HG03378 (cell line): ENCODE measurements at regions not wholly inside any gene's neighbourhood (a gene's known extent, or its start where the extent isn't known, plus 50 kb on each side); places are given as distances from the start of the nearest gene placed in this dataset.

Experiments
- ATAC-seq: cut with Tn5 transposase; IDR thresholded peaks from one replicate; pipeline ENCODE4 v1.9.1; 2021; ENCODE audit warnings: mild to moderate bottlenecking, moderate library complexity; ENCODE audit not compliant: unreplicated experiment

DNA sequence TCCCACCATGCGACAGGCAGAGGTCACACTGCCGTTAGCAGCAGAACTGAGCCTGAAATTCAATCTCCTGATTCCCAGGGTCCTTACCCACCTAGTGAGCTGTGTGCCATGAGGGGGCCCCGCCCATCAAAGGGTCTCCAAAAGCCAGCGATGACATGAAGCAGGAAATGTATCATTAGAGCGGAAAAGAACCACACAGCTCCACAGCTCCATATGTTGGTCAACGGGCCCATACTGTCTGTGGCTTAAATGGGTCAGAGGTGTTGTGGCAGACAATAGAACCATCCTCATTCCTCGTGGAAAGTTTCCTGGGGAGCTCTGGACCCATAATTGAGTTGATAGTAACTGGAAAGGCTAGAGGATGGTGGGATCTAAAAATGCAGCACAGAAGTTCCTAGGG lies 68.1 kb upstream of the PODXL start:
- no peak for ATAC-seq

DNA sequence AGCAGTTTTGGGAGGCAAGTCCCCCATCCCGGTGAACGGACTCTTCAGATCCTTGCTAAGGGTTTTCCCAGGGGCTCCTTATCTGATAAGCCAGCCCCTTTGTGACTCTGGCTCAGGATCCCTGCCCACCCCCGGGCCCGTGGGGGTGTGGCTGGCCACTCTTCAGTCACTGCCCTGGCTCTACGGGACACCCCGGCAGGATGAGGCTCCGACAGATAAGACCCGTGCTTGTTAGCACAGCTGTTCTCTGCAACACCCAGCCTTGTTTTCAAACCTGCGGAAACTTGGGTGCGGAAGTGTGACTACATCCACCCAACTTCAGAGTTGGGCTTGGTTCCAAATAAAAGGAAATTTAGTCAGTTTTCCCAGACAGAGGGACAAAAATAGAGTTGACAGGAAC lies 66.7 kb upstream of the PODXL start:
- ATAC-seq: no peak

DNA sequence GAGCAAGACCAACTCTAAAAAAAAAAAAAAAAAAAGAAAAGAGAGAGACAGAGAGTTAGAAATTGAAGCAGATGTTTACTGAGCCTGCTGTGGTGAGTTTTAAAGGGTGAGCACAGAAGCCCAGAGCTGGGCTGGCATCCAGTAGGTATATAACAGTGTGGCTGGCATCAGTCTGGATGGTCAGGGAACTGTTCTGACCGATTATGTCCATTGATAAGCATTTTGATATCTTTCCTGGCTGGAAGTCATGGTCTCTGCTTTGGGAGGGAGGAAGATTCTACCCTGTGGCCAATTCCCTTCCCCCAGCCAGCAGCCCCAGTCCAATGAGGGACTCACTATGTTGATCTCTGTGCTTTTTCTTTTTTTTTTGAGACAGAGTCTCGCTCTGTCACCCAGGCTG lies 65.2 kb upstream of the PODXL start:
- no peak for ATAC-seq

DNA sequence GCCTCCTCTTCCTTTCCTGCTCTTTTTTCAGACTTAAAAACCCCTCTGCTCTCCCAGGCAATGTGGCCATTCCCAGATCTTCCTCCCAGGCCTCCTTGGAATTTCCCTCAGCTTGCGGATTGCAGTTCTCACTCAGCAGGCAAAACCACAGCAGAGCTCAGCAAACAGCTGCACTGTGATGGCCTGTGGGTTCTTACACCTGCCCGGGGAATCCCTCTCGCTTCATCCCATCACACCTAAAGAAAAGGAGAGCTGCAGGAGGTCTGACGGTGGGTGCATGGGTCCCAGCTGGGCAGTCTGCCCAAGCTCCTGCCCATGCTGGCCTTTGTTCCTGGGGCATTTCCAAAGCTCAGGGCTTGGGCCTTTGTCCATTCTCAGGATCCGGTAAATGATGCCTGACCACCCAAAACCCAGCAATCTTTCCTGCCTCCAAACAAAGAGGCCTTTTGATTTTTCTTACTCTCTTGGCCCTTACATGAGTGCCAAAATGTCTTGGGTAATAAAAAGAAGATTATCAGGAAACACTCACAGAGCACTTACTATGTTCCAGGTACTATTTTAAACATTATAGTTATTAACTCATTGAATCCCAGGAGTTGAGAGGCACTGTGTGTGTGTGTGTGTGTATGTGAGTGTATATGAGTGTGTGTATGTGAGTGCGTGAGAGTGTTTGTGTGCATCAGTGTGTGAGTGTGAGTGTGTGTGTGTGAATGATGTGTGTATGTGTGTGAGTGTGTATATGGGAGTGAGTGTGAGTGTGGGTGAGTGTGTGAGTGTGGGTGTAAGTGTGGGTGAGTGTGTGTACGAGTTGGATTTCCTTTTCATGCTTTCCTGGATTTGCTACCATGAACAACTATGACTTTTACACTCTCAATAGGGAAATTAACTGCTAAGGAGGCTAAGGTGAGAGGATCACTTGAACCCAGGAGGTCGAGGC lies 64.5 kb upstream of the PODXL start:
- ATAC-seq: no peak

DNA sequence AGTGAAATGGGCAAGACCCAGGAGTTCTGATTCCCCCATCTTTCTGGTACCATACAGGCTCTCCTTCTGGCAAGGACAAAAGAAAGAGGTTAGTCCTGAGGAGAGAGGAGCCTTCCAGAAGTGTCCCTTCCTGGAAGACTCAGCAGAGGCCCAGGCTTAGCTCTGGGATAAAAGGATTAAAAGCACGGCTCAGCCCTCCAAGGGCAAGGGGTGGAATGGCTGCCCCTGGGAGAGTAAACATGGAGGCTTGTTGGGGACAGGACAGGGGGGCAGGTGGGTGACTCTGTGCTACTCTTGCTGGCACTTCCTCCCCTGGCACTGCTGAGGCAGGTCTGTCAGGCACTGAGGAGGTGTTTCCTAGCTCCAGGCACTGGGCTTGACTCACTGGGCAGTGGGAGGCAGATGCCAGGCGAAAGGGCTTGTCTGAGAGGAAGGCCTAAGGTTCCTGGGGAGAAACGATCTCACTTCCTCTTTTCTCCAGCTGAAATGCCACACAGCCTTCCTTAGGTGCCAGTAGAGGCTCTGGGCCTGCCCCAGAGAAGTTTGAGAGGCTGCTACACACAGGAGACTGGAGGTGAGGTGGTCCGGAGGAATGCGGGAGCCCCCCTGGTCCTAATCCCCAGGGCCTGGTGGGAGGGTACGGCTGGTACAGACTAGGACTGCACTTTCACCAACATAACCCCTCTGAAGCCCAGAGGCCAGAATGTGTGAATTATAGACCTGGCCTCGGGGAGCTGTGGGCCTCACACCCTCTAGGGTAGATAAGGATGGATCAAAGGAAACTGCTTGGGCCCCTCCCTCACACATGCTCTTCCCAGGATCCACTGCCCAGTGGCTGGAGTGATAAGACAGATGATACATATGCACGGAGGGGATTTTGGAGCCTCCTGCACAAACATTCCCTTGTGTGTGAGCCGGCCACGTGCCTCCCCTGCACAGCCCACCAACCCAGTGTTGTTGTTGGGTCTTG lies 63.2 kb upstream of the PODXL start:
- no peak for ATAC-seq

DNA sequence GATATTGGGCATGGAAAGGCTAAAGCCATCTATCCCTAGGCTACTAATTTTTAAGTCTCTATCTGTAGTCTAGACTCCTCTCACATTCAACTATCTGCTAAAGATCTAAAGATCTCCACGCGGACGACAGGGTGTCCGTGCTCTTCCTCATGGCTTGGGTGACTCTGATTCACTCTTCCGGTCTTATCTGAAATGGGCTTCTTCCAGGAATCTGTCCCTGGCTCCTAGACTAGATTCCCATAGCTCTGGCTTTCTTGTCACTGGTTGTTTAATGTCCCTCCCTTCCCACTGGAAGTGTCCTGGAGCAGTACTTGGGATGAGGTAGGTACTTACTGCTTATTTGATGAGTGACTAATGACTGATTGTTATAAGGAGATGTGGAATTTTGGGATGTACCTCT lies 62.0 kb upstream of the PODXL start:
- ATAC-seq: no peak

DNA sequence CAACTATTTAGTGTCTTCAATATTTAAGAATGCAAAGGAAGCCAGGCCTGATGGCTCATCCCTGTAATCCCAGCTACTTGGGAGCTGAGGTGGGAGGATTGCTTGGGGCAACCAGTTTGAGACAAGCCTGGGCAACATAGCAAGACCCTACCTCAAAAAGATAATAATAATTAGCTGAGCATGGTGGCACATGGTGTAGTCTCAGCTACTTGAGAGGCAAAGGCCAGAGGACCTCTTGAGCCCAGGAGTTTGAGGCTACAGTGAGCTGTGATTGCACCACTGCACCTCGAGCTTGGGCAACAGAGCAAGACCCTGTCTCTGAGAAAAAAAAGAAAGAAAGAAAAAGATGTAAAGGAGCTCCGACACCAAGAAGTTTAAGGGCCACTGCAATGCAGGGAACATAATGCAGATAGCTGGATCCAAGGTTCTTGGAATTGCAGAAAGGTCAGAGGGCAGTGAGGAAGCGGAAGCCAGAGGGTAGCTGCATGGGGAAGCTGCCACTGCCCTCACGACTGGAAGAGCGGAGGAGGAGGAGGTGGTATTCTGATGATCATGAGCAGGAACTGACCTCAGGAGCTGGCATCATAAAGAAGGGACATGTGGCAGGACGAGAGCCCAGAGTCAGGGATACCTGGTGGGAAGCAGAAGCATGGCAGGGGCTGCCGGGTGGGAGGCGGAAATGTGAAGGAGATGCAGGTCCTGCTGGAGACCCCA lies 60.2 kb upstream of the PODXL start:
- ATAC-seq: no peak

DNA sequence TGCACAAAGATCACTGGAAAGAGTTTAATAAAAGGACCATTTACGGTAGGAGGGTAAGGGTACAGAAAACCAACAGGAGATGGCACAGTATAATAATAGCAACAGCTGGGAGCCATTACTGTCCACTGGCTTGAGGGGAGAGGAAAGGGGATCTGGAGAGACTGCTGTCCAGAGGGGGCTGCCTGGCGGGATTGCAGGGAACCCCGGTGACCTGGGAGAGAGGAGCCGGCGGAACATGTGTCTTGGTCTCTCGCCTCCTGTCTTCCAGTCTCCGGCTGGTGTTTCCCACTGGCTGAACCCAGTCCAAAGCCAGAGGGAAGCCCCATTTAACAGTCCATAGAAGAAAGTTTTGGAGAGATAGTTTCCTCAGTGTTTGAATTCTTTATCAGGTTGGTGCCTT lies 57.5 kb upstream of the PODXL start:
- no peak for ATAC-seq

DNA sequence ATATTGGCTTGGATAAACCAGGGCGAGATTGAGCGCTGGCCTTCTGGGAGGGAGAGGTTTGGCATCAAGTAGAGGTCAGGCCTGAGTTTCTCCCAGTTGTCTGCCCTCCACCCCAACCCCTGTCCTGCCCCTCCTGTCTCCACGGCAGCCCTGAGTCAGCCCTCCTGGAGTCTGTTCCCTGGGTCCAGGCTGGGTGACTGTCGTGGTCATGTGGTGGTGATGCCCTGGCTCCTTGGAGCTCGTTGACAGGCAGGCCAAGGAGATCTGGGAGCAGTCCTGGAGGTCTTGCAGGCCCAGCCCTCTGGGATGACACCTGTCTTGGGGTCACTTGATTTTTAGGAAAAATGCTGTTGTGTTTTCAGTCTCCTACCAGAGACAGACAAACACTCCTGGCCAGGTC lies 53.6 kb upstream of the PODXL start:
- ATAC-seq: no peak

DNA sequence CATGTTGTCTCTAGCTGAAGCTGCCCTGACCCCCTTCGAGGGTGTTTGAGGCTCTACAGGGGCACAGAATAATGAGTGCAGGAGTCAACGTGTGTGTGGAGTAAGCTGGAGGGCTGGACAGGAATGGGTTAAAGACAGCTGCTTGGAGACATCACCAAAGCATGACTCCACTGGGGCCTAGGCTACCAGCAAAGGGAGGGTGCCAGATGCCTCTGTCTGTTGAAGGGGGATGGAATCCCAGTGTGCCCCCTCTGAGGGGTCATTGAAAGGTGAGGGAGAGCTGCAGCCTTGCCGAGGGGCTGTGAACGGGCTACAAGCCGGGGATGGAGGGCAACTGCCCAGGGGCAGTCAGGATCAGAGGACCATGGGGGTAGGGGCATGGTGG lies 51.7 kb upstream of the PODXL start:
- no peak for ATAC-seq

DNA sequence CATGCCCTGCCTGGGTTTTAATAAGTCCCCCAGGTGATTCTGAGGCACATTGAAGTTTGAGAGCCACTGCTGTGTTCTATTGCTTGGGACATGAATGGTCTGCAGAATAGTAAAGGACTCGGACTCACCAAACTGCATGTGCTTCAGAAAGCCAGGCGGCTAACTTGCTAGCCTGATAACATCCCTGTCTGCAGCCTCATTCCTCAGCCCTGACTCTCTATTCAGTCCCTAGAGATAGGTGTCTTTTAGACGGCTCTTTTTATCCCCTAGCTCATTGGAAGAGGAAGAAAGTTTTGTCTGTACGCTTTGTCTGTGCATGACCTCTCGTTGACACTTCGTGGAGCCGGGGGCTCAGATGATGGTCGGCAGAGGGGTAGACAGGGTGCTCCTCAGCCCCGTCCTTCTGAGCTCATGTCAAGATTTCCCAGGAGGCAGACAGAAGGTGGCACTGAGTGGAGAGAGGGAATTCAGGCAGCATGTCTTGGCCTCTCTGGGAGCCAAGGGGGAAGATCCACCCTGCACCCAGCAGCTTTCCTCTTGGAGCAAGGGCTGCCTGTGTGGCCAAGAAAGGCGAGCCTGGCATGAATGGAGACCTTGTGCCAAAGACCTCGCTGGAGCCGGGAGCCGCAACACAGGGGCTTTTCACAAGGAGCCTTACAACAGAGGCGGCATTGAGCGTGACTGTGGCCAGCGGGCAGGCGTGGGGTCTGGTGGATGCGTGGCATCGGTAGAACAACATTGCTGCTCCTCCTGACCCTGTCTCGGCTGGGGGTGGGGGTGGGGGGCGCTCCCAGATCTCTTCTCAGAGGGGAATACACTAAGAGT lies 51.1 kb upstream of the PODXL start:
- no peak for ATAC-seq

DNA sequence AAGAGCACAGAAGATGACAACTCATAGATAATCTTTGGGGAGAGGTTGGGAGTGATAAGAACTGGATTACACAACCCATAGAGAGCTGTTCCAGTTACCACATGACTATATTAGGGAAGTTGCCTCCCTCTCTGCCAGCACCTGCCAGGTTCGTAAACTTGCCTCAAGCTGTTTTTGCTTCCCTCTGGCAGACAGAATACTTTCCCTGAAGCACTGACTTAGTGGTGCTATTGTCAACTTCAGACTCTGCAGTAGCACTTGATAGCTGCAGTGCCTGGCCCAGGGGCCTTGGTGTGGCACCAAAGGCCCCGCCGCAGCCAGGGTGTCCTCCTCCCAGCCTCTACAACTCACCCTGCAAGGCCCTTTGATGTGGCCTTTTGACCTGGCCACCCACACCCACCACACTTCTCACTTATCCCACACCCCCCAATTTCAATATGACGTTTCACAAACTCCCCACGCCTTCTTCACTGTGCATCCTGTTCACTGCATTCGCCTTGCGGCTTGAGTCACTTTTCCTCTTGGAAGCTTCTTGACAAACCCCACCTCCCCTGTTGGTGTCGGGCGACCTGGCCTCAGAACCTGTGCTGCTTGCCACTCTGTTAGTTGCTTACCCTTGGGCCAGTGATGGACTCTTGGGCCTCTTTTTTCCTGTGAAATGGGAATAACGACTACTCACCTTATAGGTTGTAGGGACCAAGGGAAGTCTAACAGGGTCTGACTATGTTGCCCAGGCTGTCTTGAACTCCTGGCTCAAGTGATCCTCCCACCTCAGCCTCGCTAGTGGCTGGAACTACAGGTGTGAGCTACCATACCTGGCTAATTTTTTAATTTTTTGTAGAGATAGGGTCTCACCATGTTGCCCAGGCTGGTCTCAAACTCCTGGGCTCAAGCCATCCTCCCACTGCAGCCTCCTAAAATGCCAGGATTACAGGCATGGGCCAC lies 50.2 kb upstream of the PODXL start:
- no peak for ATAC-seq
